ENCODE measurements at regions not wholly inside any gene's neighbourhood (a gene's known extent, or its start where the extent isn't known, plus 50 kb on each side); places are given as distances from the start of the nearest gene placed in this dataset.
A peak's percentile ranks its signal among the peaks of the same experiment; 100 is the strongest.

DNA sequence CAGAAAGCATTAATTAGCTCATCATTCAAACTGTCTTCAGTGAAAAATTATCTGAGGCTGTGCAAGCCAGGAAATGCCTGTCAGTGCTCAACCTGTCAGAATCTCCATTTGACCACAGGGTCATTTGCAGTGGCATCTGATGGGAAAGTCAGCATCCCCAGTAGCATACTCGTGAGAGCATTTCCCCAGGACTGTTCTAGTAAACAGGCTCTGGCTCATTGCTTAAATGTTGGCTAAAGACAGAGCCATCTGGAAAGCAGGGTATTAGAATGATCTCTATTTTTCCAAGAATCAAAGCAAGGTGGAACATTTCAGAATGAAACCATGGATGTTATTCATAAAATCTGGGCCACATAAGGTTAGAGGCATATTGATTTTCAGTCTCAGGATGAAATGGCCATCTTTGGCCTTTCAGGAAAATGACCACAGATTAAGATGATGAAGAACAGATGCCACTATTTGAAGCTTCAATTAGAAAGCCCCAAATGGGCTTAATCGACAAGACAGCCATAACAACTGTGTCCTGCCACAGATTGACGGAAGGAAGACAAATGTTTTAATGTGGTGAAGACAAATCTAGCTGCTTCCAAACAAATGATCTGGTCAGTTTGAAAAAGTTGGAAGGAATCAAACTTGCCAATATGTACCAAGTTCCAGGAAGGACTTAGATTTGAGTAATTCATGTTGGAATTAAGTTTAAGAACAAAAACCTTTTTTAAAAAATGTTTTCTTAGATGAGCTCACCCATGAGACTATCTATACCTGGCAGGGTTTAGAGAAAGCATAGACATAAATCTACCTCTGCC, 94.0 kb upstream of the FAR2 start:
- no peak for DNase-seq

DNA sequence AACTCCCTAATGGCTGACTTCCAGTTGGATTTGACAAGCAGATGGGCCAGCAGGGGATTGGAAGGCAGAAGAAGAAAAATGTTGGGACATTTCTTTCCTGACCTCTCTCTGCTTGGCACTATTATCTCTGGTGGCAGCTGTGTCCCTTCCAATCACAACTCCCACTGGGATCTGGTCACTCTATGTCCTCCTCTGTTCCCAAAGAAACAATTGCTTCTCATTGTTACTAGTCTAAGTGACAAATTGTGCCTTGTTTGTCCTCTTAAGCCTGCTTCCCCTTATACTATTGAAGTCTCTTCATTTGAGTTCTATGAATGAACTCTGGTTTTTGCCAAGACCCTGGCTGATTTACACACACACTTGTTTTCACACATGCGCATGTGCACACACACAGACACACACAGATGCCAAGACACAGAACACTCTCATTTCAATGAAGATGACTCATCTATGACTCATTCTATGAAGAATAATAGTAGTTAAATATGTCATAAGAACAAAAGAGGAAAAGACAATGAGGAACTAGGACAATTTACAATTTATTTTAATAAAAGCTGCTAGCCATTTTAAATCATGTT, 83.0 kb upstream of the FAR2 start:
- DNase-seq: peak; percentile 68

DNA sequence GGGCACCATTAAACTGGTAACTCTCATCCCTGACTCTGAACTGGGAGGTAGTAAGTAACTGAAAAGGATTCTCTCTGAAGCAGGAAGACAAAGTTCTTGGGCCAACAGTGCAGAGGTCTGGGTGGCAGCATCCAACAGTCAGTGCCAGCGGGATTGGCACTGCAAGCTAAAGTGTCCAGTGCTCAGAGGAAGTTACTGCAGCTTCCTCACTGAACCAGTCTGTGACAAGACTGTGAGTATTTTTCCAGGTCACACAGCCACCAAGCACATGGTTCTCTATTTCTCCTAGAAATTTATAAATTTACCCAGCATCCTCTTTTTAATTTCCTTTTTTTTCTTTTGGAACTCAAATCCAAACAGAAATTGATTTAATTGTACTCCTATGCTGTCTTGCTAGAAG, 81.6 kb upstream of the FAR2 start:
- no peak for DNase-seq

DNA sequence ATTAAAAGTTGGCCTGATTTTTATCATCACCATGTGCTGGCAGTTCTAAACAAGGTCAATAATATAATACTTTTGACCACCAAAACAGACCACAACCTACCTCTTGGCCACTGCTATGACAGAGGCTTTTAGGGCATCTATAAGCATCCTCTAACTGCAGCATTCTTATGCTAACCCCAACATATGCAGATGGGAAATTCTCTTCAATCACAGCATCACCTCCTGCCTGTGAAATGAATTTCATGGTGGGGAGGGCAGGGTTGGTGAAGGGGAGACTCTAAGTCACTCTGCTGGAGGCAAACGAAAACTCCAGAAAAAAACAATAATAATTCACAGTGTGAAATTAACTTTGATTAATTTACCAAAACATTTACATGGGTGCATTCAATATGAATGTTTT, 78.8 kb upstream of the FAR2 start:
- DNase-seq: no peak

DNA sequence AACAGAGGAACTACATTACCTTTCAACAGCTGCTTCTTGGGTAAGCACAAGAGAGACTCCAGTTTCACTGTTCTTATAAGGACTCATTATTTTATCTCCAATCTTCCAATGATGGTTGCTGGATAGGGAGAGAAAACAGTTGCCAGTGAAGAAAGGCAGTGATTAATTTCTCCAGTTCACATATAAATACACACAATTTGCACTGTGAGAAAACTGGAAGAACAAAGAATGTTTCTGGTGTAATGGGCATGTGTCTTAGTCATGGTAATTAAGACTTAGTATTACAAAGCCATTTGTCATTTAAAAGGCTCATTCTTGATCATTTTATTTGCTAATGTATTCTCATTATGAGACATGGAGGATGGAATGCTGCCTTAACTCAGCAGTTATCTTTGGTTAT, 78.0 kb upstream of the FAR2 start:
- no peak for DNase-seq

DNA sequence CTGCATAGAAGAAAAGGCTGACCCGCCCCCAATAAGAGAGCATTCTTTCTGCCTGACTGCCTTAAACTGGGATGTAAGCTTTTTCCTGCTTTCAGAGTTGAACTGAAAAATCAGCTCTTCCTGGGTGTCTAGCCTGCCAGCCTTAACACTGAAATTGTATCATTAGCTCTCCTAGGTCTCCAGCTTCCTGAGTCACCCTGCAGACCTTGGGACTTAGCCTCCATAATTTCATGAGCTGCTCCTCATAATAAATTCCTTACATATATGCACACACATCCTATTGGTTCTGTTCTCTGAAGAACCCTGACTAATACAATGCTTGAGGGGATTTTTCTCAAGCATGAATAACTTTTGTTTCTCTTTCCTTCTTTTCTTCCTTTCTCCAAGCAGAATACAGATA, 76.4 kb upstream of the FAR2 start:
- DNase-seq: peak; percentile 42

DNA sequence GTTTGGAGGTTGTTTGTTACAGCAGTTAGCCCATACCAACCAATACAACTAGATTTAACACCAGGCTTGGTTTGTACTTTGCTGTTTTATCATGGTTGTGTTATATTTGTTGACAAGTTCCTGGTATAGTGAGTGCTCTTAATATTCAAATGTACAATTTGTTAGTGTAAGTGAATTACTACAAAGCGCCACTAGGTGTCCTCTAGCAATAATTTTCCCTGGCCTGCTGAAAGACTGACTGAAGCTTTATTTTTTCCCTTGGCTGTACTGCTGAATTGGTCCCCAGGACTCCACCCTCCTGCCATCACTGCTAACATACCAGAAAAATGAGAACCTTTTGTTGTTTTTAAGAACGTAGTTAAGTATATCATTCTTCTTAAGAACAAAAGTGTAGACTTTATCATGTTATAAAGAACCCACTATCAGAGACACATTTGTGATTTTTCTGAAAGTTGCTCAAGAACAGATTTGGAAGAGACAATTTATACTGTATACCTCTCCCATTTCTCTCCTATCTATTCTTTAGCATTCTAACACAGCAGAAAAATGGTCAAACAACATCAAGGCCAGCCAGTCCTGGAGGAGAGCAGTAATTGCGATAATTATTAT, 75.3 kb upstream of the FAR2 start:
- DNase-seq: peak; percentile 54

DNA sequence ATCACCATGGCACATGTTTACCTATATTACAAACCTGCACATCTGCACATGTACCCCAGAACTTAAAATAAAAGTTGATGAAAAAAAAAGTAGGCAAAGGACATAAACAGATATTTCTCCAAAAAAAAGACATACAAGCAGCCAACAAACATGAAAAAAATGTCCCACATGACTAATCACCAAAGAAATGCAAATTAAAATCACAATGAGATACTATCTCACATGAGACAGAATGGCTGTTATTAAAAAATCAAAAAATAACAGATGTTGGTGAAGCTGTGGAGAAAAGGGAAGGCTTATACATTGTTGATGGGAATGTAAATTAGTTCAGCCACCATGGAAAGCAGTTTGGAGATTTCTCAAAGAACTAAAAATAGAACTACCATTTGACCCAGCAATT, 68.0 kb upstream of the FAR2 start:
- DNase-seq: no peak

DNA sequence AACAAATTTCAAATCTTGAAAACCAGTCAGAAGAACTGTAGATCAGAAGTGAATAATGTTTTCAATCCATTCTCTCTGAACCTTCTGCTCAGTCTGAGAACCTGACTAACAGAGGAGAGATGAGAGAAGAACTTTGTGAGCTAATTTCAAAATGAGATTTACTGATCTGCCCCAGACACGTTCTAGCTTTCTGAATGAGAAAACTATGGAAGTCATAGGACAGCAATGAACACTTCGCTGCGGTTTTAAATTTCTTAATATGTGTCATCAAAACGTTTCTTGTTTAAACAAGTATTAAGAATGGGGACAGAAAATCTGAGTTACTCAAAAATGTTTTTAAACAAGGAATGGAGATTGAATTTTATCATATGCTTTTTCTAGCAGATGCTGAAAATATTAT, 66.6 kb upstream of the FAR2 start:
- no peak for DNase-seq

DNA sequence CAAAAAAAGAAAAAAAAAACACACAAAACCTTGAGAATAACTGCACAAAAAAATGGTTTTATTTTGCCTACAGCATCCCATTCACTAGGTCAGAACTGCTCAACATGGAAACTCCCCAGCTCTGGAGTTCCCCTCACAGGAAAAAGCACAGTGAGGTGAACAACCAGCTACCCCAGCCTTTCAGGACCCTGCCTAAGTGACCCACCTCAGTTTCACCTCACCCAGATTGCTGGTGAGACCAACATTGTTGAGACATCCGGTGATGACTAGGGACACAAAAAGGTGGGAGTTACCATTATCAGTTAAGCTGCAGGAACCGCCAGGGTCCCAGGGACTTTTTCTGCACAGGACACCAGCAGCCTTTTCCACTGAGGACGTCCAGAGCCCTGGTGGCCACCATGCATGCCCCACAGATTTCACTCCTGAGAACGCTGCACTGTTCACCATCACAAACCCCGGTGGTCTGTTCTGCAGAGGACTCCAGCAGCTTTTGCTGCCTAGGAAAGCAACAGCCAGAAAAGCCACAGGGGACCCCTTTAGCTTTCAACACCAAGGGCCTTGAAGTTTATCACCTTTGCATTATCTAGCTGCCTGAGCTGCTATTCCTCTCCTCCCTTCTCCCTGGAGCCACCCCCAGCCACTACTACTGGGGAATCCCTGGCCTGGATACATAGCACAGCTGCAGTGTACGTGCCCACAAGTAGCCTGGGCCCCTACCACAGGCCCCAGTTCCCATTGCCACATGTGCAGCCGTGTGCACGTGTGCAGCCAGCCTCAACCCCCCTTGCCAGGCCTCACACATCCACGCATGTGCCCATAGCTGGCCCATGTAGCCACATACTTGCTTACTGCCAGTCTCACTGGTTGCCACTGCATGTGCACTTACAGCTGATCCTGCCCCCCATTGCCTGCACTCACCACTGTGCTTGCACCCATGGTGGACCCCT, 62.5 kb upstream of the FAR2 start:
- no peak for DNase-seq

DNA sequence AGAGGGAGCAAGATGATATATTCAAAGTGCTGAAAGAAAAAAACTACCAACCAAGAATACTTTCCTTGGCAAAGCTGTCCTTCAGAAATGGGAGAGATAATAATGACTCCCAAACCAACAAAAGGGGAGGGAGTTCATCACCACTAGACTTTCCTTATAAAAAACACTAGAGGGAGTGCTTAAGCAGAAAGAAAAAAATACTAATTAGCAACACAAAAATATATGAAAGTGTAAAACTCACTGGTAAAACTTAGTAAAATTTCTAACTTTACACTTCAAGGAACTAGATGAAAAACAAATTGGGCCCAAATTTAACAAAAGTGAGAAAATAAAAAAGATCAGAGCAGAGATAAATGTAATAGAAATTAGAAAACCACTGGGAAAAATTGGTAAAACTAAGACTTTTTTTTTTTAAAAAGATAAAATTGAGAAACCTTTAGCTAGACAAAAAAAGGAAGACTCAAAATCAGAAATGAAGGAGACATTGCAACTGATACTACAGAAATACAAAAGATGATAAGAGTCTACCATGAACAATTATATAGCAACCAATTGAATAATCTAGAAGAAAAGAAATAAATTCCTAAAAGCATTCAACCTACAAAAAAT, 60.4 kb upstream of the FAR2 start:
- peak; percentile 21 for DNase-seq

Data from fibroblast of skin of right quadriceps (primary cell).